Neutrophil (primary cell): ENCODE measurements at regions not wholly inside any gene's neighbourhood (a gene's known extent, or its start where the extent isn't known, plus 50 kb on each side); places are given as distances from the start of the nearest gene placed in this dataset.

ENCODE experiments used
- H3K27ac ChIP-seq: fragments of 200-600 bp; sonication (generic); 2 replicates; pipeline ENCODE4 v1.5.1; 2016; ENCODE audit warnings: mild to moderate bottlenecking, moderate library complexity
- H3K27me3 ChIP-seq: fragments of 200-600 bp; sonication (generic); 2 replicates; pipeline ENCODE4 v1.6.0; 2016; ENCODE audit warnings: mild to moderate bottlenecking
- H3K36me3 ChIP-seq: fragments of 200-600 bp; sonication (generic); 2 replicates; pipeline ENCODE4 v1.5.1; 2017
- H3K4me1 ChIP-seq, 2 experiments: fragments of 200-600 bp in 1 of 2; sonication (generic) in 1 of 2; 1 replicate in 1 of 2; 2 replicates in 1 of 2; pipeline versions ENCODE4 v1.5.1 to v1.6.1; 2013 to 2016; ENCODE audit warnings: low read depth in 1 of 2, low read length in 1 of 2, mild to moderate bottlenecking in 1 of 2, moderate library complexity in 1 of 2; ENCODE audit not compliant: control insufficient read depth in 1 of 2, insufficient read depth in 1 of 2
- H3K4me3 ChIP-seq, 2 experiments: fragments of 200-600 bp in 1 of 2; sonication (generic) in 1 of 2; 1 replicate in 1 of 2; 2 replicates in 1 of 2; pipeline ENCODE4 v1.5.1; 2013 to 2016; ENCODE audit warnings: low read depth in 1 of 2, low read length in 1 of 2, mild to moderate bottlenecking in 1 of 2, moderate library complexity in 1 of 2
- H3K9me3 ChIP-seq: fragments of 200-600 bp; sonication (generic); 2 replicates; pipeline ENCODE4 v1.5.1; 2016
- CTCF ChIP-seq: fragments of 200-600 bp; sonication (generic); IDR thresholded peaks from 2 replicates; pipeline ENCODE4 v1.5.1; 2016; ENCODE audit warnings: antibody characterized with exemption

DNA sequence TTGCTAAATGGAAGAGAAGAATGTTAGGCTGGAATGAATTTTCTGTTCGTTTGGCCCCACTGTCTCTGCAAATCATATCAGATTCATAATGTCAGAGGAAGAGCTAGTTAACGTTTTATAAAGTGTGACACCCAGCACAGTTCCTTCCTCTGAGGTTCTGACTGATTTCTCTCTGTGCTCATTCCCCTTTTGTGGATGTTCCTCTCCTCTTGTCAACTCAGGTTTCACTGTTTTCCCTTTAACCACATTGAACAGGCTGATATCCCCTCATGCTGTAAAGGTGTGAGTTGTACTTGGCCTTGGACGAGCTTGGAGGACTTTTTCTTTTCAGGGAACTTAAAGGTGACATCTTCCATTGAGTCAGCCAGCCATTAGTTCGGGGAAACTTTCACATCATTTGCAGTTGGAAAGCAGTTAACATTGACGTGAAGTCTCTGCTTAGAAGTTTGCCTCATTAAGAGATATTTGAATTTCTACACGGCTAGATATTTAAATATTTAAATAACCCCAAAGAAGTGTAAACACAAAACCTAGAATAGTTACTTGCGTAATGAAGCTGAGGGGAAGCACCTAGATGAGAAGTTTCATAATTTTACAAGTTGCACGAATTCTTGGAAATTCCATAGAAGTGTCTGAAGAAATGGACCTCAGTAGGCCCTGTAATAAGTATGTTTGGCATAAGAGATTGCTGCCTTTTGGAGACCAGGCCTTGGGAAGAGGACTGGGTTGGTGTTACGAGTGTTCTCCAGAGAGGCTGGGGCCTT lies 101.5 kb upstream of the EGR2 start:
- Histone ChIP-seq H3K36me3 (no peaks in the 10 kb centered on the region), H3K4me3 (no peak overlapping the region), H3K9me3 (no peaks in the 10 kb centered on the region), H3K4me1 (no peaks in the 10 kb centered on the region), H3K27ac (no peak overlapping the region), H3K27me3 (peaks cover 7% of the 10 kb centered on the region)
- no peak for TF ChIP-seq CTCF

- Histone ChIP-seq H3K27me3 (no peaks in the 10 kb centered on the region), H3K4me3 (no peak overlapping the region), H3K27ac (no peak overlapping the region), H3K9me3 (no peaks in the 10 kb centered on the region), H3K4me1 (no peaks in the 10 kb centered on the region), H3K36me3 (no peaks in the 10 kb centered on the region)
- no peak for TF ChIP-seq CTCF
Measured at GRCh38 chr10:62916141-62916603, 100.0 kb upstream of the EGR2 start.

DNA sequence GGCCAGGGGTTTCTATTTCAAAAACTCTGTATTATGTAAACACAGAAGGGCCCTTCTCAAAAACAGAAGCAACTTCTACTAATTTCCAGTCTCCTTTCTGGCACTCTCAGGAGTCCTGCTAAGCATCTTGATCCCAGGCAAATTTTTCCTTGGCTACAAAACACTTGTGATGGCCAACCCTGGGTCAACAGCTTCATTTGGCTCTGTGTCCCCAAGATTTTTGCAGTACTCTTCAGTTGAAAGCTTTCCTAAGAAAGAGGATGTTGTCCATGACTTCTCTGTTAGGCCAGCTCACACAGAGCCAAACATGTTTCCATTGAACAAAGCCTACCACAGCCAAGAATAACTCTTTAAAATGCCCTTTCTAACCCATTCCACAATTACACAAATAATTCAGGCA lies 99.0 kb upstream of the EGR2 start:
- Histone ChIP-seq H3K27me3 (no peaks in the 10 kb centered on the region), H3K27ac (no peak overlapping the region), H3K4me3 (no peak overlapping the region), H3K36me3 (no peaks in the 10 kb centered on the region), H3K9me3 (no peaks in the 10 kb centered on the region), H3K4me1 (no peaks in the 10 kb centered on the region)
- no peak for TF ChIP-seq CTCF

GRCh38 chr10:62912086-62912485 lies 95.9 kb upstream of the EGR2 start:
- Histone ChIP-seq H3K4me1 (no peaks in the 10 kb centered on the region), H3K9me3 (no peaks in the 10 kb centered on the region), H3K36me3 (no peaks in the 10 kb centered on the region), H3K27me3 (no peaks in the 10 kb centered on the region), H3K27ac (no peak overlapping the region), H3K4me3 (no peak overlapping the region)
- no peak for TF ChIP-seq CTCF

DNA sequence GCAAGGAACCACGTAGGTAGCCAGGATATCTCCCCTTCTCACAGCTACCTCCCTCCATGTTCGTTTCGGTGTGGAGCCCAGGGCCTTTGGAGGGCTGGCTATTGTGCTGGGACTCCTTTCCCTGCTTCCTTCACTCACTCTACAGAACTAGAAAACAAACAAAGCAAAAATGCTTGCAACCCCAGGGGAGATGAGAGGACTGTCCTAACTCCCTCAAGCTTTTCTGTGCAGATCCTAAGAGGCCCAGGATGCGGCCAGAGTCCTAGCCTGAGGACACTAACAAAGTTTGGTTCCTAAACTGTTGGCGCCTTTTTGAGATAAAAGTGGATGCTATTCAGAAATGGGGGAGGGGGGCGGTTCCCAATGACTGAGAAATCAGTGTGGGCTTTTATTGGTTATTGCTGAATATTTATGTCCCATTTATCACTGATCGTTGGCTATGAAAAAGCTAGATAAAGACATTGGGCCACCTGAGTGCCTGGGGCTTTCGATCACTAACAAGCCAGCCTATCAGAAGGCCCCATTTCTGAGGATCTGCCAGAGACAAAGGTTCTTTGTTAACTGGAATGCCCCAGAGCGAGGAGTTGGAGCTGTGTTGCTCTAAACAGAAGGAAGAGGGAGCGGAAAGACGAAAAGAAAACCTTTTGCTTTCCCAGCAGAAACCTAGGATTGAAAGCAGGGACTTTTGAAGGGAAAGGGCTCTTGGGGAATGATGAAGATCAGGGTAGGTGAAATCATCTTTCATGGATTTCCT lies 95.2 kb upstream of the EGR2 start:
- no peak for TF ChIP-seq CTCF
- H3K36me3 ChIP-seq, result no peaks in the 10 kb centered on the region
- H3K9me3 ChIP-seq, result no peaks in the 10 kb centered on the region
- no peaks in the 10 kb centered on the region for H3K27me3 ChIP-seq
- H3K27ac ChIP-seq, result no peak overlapping the region
- no peak overlapping the region for H3K4me3 ChIP-seq
- no peaks in the 10 kb centered on the region for H3K4me1 ChIP-seq
